Activated T-helper 1 cell treated with anti-CD3 and anti-CD28 coated beads, Interleukin-12 subunit alpha, Interleukin-12 subunit beta, Interleukin-2, Interleukin-4 antibody, amounts not matched to agents 30 ng/mL and 10 ng/mL and 1 ng/mL, durations not matched to agents 14 hours and 24 hours and 36 hours (primary cell): ENCODE measurements at regions not wholly inside any gene's neighbourhood (a gene's known extent, or its start where the extent isn't known, plus 50 kb on each side); places are given as distances from the start of the nearest gene placed in this dataset.

Experiments used
- DNase-seq: peaks from one replicate; pipeline ENCODE4 v3.0.0; 2021; ENCODE audit warnings: low spot score
- H3K27ac Mint-ChIP-seq: one replicate; pipeline ENCODE4 v1.8.0; 2021; ENCODE audit warnings: mild to moderate bottlenecking, mixed read lengths
- H3K27me3 Mint-ChIP-seq: one replicate; pipeline ENCODE4 v1.8.0; 2022; ENCODE audit warnings: mild to moderate bottlenecking, moderate library complexity, mixed read lengths; ENCODE audit not compliant: insufficient read depth
- H3K36me3 Mint-ChIP-seq: one replicate; pipeline ENCODE4 v1.8.0; 2021; ENCODE audit warnings: low read depth, mixed read lengths
- H3K4me1 Mint-ChIP-seq: one replicate; pipeline ENCODE4 v1.8.0; 2021; ENCODE audit warnings: low read depth, mixed read lengths
- H3K4me3 Mint-ChIP-seq: one replicate; pipeline ENCODE4 v1.8.0; 2021; ENCODE audit warnings: mild to moderate bottlenecking, moderate library complexity, mixed read lengths
- H3K9me3 Mint-ChIP-seq: one replicate; pipeline ENCODE4 v1.8.0; 2021; ENCODE audit warnings: mixed read lengths
- intact Hi-C: fragments of 100-400 bp; cut with micrococcal nuclease; formaldehyde crosslinking; loops from one replicate; pipeline ENCODE4 v1.15.1; 2024

- no peaks in the 10 kb centered on the region for H3K4me1 Mint-ChIP-seq
- no peaks in the 10 kb centered on the region for H3K27me3 Mint-ChIP-seq
- no peak overlapping the region for H3K4me3 Mint-ChIP-seq
- no peaks in the 10 kb centered on the region for H3K36me3 Mint-ChIP-seq
- H3K27ac Mint-ChIP-seq: no peak overlapping the region
- no peaks in the 10 kb centered on the region for H3K9me3 Mint-ChIP-seq
- intact Hi-C loops: no loop called here
- DNase-seq: no peak
Measured at GRCh38 chr22:47802421-47802820, 1040.0 kb downstream of the TBC1D22A start.

DNA sequence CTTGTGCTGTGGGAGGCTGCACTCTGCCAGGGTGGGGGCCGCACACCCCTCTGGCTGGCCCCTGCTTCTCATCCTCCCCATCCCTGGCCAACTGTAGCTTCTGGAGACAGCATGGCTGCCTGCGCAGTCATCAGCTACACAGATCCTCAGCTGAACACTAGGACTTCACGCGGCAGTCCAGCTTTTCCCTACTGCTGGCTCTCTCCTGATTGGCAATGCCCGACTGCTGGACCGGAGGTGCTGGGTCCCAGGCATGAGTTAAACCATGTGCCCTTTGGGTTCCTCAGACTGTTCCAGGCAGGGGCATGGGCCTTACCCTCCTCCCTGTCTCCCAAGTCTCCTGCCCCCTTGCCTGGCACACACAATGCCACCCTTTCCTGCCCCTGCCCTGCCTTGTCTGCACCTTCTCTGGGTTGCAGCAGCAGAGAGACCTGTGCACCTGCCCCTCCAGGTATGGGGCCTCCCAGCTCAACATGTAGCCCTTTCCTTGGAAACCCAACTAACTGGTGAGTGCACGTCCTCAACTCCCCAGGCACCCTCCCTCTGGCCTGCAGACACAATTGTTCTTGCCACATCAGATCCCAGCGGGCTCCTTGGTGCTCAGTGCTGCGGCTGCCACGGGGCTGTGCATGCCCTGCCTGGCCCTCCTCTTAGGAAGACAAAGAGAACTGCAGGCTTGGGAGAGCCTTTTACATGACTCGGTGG lies 1039.2 kb downstream of the TBC1D22A start:
- DNase-seq: no peak
- Mint-ChIP-seq H3K4me3 (no peak overlapping the region), H3K4me1 (no peaks in the 10 kb centered on the region), H3K9me3 (no peaks in the 10 kb centered on the region), H3K36me3 (no peaks in the 10 kb centered on the region), H3K27me3 (no peaks in the 10 kb centered on the region), H3K27ac (no peak overlapping the region)
- intact Hi-C loops: no loop called here

- Mint-ChIP-seq H3K27ac (no peak overlapping the region), H3K36me3 (no peaks in the 10 kb centered on the region), H3K4me1 (no peaks in the 10 kb centered on the region), H3K9me3 (no peaks in the 10 kb centered on the region), H3K4me3 (no peak overlapping the region), H3K27me3 (no peaks in the 10 kb centered on the region)
- intact Hi-C loops: no loop called here
- DNase-seq: no peak
Measured at GRCh38 chr22:47798229-47798628, 1035.8 kb downstream of the TBC1D22A start.

DNA sequence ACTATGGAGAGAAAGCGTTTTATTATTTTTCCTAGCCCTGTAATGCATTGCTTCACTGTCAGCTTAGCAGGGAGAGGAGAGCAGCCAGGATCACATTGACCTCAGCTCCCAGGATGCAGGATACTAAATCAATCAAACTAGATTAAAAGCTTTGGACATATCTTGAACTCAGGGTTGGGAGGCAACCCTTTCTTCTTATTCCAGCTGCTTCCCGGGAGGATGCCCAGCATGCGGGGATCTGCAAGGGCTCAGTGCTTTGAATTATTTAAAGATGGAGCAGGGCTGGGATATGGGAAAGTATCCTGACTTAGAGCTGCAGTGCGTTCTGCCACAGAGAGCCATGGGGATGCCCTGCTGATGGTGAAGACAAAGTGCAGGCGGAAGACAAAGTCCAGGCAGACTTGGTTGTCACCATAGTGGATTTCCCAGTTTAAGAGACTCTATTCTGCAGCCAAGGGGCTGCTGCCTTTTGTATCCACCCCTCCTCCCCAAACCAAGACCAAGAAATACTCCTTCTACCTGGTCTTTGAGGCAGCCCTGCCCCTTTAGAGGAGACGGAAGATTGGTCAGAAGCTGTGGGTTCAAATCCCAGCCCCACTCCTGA lies 1035.0 kb downstream of the TBC1D22A start:
- Mint-ChIP-seq H3K4me1 (no peaks in the 10 kb centered on the region), H3K27me3 (no peaks in the 10 kb centered on the region), H3K36me3 (no peaks in the 10 kb centered on the region), H3K9me3 (no peaks in the 10 kb centered on the region), H3K27ac (no peak overlapping the region), H3K4me3 (no peak overlapping the region)
- DNase-seq: no peak
- intact Hi-C loops: no loop called here

DNA sequence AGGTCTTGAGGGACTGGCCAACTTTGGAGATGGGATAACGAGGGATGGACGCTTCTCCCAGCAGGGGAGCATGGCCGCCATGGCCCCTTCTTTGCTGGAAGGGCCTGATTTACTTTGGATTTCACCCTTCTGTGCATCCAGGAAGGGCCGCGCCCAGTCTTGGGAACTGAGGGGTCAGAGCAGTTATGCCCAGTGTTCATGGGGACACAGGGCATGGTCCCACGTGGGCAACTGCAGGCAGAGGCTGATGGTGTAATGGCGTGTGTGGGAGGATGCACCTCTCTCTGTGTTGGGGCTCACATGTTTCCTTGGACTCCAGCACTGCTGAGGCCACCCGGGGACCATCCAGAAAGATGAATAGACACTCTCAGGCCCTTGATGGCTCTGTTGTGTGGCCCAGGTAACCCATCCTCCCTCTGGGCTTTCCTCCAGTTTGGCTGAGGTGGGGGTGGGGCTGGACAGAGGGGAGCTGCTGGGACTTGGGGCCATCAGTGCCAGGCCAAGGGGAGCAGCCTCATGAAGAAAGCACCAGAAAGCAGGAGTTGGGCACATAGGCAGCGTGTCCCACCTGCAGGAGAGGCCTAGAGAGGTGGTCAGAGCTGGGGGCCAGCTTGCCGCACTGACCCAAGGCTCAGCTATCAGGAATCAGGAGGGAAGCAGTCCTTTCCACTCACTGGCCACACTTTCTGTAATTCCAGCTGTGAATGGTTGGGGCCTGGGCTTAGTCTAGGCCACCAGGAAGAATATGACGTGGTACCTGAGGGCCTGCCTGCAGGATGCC lies 1033.9 kb downstream of the TBC1D22A start:
- DNase-seq: no peak
- Mint-ChIP-seq H3K27ac (no peak overlapping the region), H3K9me3 (no peaks in the 10 kb centered on the region), H3K4me3 (no peak overlapping the region), H3K4me1 (no peaks in the 10 kb centered on the region), H3K36me3 (no peaks in the 10 kb centered on the region), H3K27me3 (no peaks in the 10 kb centered on the region)
- intact Hi-C loops: no loop called here

GRCh38 chr22:47795477-47796127 lies 1033.2 kb downstream of the TBC1D22A start:
- no peak overlapping the region for H3K4me3 Mint-ChIP-seq
- H3K27me3 Mint-ChIP-seq: no peaks in the 10 kb centered on the region
- intact Hi-C loops: no loop called here
- DNase-seq: no peak
- H3K9me3 Mint-ChIP-seq: no peaks in the 10 kb centered on the region
- H3K4me1 Mint-ChIP-seq: no peaks in the 10 kb centered on the region
- H3K36me3 Mint-ChIP-seq: no peaks in the 10 kb centered on the region
- H3K27ac Mint-ChIP-seq: no peak overlapping the region

DNA sequence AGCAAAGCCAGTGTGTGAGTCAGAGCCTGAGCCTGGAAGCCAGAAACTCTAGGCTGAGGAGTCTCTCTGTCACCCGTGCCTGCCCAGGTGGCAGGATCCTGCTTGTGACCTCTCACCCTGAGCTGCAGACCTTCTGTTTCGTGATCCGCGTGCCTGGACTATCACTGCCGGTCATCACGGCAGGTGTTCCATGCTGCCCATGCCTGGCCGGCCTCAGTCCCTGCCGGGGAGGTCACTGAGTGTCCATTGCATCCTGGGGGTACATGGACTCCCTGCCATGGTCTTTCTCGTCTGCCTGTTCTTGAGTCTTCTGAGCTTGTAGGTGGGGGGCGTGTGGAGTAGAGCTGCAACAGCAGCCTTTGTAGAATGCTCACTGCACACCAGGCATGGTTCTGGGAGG lies 1032.4 kb downstream of the TBC1D22A start:
- Mint-ChIP-seq H3K36me3 (no peaks in the 10 kb centered on the region), H3K27me3 (no peaks in the 10 kb centered on the region), H3K4me1 (no peaks in the 10 kb centered on the region), H3K9me3 (no peaks in the 10 kb centered on the region), H3K27ac (no peak overlapping the region), H3K4me3 (no peak overlapping the region)
- no peak for DNase-seq
- intact Hi-C loops: no loop called here

- H3K9me3 Mint-ChIP-seq: no peaks in the 10 kb centered on the region
- H3K36me3 Mint-ChIP-seq: no peaks in the 10 kb centered on the region
- no peak for DNase-seq
Measured at GRCh38 chr22:47793304-47794101, 1031.1 kb downstream of the TBC1D22A start.

DNA sequence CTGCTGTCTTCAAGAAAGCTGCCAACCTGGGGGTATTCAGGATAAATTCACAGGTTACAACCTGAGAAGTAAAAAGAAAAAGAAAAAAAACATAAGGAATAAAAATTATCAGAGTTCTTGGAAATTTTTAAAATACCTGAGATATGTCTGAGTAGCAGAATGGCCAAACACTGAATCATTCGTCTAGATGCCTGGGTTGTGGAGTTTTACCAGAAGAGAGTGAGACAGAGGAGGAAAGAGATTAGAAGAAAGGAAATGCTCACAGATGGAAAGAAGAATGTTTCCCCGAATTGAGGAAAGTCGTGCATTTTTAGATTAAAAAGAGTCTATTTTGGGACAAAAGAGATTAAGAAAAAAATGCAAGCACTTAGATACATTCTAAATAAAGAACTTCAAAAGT lies 1026.7 kb downstream of the TBC1D22A start:
- no peaks in the 10 kb centered on the region for H3K27me3 Mint-ChIP-seq
- intact Hi-C loops: no loop called here
- H3K36me3 Mint-ChIP-seq: no peaks in the 10 kb centered on the region
- no peaks in the 10 kb centered on the region for H3K4me1 Mint-ChIP-seq
- H3K9me3 Mint-ChIP-seq: no peaks in the 10 kb centered on the region
- no peak overlapping the region for H3K4me3 Mint-ChIP-seq
- no peak for DNase-seq
- no peak overlapping the region for H3K27ac Mint-ChIP-seq

More at GRCh38 chr22:47793304-47794101, 1031.1 kb downstream of the TBC1D22A start:
- Mint-ChIP-seq H3K27me3 (no peaks in the 10 kb centered on the region), H3K4me1 (no peaks in the 10 kb centered on the region), H3K4me3 (no peak overlapping the region), H3K27ac (no peak overlapping the region)
- intact Hi-C loops: no loop called here

DNA sequence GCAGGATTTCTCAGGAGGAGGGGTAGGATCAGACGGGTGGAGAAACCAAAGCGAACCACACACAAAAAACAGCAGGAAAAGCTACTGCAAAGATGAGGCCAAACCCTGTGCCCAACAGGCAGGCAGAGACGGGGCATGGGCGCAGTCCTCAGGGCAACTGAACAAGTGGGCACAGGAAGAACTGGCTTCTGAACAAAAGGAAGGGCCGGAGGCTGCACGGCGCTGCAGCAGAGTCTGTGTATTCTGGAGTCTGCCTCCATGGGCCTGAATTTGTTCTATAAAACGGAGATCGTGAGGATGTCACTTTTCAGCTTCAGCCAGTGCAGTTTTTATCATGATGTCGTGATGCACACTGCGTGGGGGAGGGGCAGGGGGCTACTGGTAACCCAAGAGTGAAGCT lies 1026.0 kb downstream of the TBC1D22A start:
- Mint-ChIP-seq H3K27me3 (no peaks in the 10 kb centered on the region), H3K9me3 (no peaks in the 10 kb centered on the region), H3K4me1 (no peaks in the 10 kb centered on the region), H3K4me3 (no peak overlapping the region), H3K27ac (no peak overlapping the region), H3K36me3 (no peaks in the 10 kb centered on the region)
- intact Hi-C loops: no loop called here
- DNase-seq: no peak

DNA sequence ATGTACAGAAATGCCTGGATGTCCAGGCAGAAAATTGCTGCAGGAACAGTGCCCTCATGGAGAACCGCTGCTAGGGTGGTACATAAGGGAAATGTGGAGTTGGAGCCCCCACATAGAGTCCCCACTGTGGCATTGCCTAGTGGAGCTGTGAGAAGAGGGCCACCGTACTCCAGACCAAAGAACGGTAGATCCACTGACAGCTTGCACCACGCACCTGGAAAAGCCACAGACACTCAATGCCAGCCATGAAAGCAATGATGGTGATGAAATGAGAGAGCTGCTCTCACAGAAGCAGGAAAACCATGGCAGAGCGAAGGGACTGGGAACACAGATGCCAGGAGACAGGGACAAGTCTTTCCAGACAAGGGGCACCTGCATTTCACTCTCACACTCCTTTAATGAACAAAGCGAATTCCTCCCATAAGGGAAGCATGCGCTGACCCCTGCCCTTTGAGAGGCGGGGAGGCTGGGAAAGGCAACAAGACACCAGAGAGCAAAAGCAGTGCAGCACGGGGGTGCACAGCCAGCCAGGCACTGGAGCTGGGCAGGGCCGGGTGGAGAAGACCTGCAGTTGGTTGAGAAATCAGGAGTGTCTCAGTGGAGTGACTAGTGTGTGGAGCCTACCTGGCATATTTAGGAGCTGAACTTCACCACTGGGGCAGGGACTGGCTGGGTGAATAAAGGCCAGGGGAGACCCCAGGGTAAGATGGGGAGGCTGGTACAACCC lies 1025.2 kb downstream of the TBC1D22A start:
- H3K4me1 Mint-ChIP-seq: no peaks in the 10 kb centered on the region
- H3K27me3 Mint-ChIP-seq: no peaks in the 10 kb centered on the region
- DNase-seq: no peak
- H3K9me3 Mint-ChIP-seq: no peaks in the 10 kb centered on the region
- intact Hi-C loops: no loop called here
- H3K36me3 Mint-ChIP-seq: no peaks in the 10 kb centered on the region
- H3K4me3 Mint-ChIP-seq: no peak overlapping the region
- no peak overlapping the region for H3K27ac Mint-ChIP-seq

DNA sequence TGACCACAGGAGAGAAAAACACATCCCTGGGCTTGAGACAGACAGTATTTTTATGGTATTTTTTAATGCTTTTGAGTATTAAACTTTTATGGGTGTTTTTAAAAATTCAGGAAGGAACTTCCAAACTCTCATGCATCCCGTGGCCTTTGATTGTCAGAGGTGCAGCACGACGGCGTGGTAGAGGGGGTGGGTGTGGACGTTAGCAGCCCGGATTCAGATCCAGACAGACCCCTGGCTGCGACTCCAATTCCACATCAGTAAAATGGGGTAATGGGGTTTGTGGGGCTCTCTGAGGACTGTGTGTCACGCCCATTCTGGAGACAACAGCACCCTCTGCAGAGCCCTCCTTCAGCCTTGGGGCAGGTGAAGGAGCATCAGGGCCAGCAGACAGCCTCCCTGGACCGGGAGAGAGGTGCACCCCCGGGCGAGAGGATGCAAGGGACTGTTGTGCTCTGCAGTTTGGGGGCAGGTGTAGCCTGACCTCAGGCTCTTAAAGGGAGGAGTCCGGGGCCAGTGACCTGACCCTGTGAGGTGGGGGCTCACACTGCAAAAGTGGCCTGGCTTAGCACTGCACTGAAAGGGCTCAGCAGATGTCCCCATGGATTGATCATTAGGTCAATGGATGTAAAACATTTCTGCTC lies 1024.3 kb downstream of the TBC1D22A start:
- H3K9me3 Mint-ChIP-seq: no peaks in the 10 kb centered on the region
- no peaks in the 10 kb centered on the region for H3K4me1 Mint-ChIP-seq
- H3K27ac Mint-ChIP-seq: no peak overlapping the region
- DNase-seq: no peak
- no peaks in the 10 kb centered on the region for H3K27me3 Mint-ChIP-seq
- H3K36me3 Mint-ChIP-seq: no peaks in the 10 kb centered on the region
- intact Hi-C loops: no loop called here
- no peak overlapping the region for H3K4me3 Mint-ChIP-seq
